GM12872 (cell line): ENCODE measurements at regions not wholly inside any gene's neighbourhood (a gene's known extent, or its start where the extent isn't known, plus 50 kb on each side); places are given as distances from the start of the nearest gene placed in this dataset.

Source experiments
- CTCF ChIP-seq: IDR thresholded peaks from 3 replicates; pipeline ENCODE4 v1.5.1; 2011; ENCODE audit warnings: low read depth, mild to moderate bottlenecking, low read length, moderate library complexity; ENCODE audit not compliant: insufficient read depth

GRCh38 chr12:127565241-127565640 lies 701.7 kb upstream of the TMEM132C start:
- TF ChIP-seq CTCF, result no peak

- no peak for TF ChIP-seq CTCF
These were observed 699.4 kb upstream of the TMEM132C start for GRCh38 chr12:127567531-127567930.

GRCh38 chr12:127570387-127570786 lies 696.6 kb upstream of the TMEM132C start:
- no peak for TF ChIP-seq CTCF

GRCh38 chr12:127570793-127571360 lies 696.1 kb upstream of the TMEM132C start:
- no peak for TF ChIP-seq CTCF

- TF ChIP-seq CTCF, result no peak
These were observed 695.4 kb upstream of the TMEM132C start for GRCh38 chr12:127571578-127571977.

GRCh38 chr12:127579446-127579845 lies 687.5 kb upstream of the TMEM132C start:
- no peak for TF ChIP-seq CTCF

GRCh38 chr12:127582074-127582473 lies 684.9 kb upstream of the TMEM132C start:
- TF ChIP-seq CTCF, result no peak
